HepG2 (cell line): ENCODE measurements at regions not wholly inside any gene's neighbourhood (a gene's known extent, or its start where the extent isn't known, plus 50 kb on each side); places are given as distances from the start of the nearest gene placed in this dataset.

Experiments
- HMG20B ChIP-seq: conservative IDR thresholded peaks from 2 replicates; pipeline ENCODE4 v1.6.1; 2016; ENCODE audit warnings: missing genetic modification reagents, missing compliant biosample characterization
- HNRNPLL ChIP-seq: fragments of 200-400 bp; formaldehyde crosslinking; IDR thresholded peaks from 2 replicates; pipeline ENCODE4 v1.6.1; 2017; ENCODE audit warnings: mild to moderate bottlenecking, low read depth, low read length; ENCODE audit not compliant: poor library complexity, severe bottlenecking
- PHF20 ChIP-seq: sonication (generic); formaldehyde crosslinking; IDR thresholded peaks from 2 replicates; pipeline ENCODE4 v1.5.0; 2020; ENCODE audit warnings: mild to moderate bottlenecking, missing genetic modification reagents
- RFX5 ChIP-seq: IDR thresholded peaks from 2 replicates; pipeline ENCODE4 v1.6.1; 2011; ENCODE audit warnings: low read depth, low read length, improper control_type of control experiment
- ZKSCAN1 ChIP-seq: fragments of 150-350 bp; IDR thresholded peaks from 2 replicates; pipeline ENCODE4 v1.6.1; 2014; ENCODE audit warnings: low read length
- ZNF121 ChIP-seq: sonication (generic); formaldehyde crosslinking; IDR thresholded peaks from 2 replicates; pipeline ENCODE4 v1.5.0; 2020; ENCODE audit warnings: mild to moderate bottlenecking, missing genetic modification reagents
- ZNF274 ChIP-seq: sonication (generic); formaldehyde crosslinking; IDR thresholded peaks from 2 replicates; pipeline ENCODE4 v1.5.1; 2020; ENCODE audit warnings: mild to moderate bottlenecking, missing genetic modification reagents
- ZNF326 ChIP-seq: sonication (generic); formaldehyde crosslinking; IDR thresholded peaks from 2 replicates; pipeline ENCODE4 v1.4.0; 2020; ENCODE audit warnings: missing genetic modification reagents, borderline replicate concordance
- TF ChIP-seq, protein P1 (sequence below): sonication (generic); formaldehyde crosslinking; IDR thresholded peaks from 2 replicates; pipeline ENCODE4 v1.4.0; 2020; ENCODE audit warnings: missing genetic modification reagents
- TF ChIP-seq, protein P2 (sequence below): sonication (generic); formaldehyde crosslinking; IDR thresholded peaks from 2 replicates; pipeline ENCODE4 v1.5.0; 2020; ENCODE audit warnings: mild to moderate bottlenecking, missing genetic modification reagents, moderate library complexity

DNA sequence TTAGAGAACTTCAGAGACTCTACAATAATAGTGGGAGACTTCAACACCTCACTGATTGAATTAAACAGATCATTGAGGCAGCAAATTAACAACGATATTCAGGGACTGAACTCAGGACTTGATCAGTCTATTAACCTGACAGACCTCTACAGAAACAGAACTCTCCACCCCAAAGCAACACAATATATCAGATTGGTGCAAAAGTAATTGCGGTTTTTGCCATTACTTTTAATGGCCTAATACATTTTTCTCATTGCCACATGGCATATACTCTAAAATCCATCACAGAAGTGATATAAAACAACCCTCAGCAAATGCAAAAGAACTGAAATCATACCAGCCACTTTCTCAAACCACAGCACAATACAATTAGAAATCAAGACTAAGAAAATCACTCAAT, 298.1 kb upstream of the SGO1 start:
- TF ChIP-seq ZNF326 (CRISPR knock-in tag) (no peak), ZKSCAN1 (no peak), PHF20 (no peak), ZNF274 (CRISPR knock-in tag) (no peak), ZNF121 (CRISPR knock-in tag) (no peak), HNRNPLL (no peak), HMG20B (CRISPR knock-in tag) (no peak), RFX5 (no peak)
- TF ChIP-seq, protein P1, sequence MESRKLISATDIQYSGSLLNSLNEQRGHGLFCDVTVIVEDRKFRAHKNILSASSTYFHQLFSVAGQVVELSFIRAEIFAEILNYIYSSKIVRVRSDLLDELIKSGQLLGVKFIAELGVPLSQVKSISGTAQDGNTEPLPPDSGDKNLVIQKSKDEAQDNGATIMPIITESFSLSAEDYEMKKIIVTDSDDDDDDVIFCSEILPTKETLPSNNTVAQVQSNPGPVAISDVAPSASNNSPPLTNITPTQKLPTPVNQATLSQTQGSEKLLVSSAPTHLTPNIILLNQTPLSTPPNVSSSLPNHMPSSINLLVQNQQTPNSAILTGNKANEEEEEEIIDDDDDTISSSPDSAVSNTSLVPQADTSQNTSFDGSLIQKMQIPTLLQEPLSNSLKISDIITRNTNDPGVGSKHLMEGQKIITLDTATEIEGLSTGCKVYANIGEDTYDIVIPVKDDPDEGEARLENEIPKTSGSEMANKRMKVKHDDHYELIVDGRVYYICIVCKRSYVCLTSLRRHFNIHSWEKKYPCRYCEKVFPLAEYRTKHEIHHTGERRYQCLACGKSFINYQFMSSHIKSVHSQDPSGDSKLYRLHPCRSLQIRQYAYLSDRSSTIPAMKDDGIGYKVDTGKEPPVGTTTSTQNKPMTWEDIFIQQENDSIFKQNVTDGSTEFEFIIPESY (CRISPR knock-in tag) = no peak
- TF ChIP-seq, protein P2, sequence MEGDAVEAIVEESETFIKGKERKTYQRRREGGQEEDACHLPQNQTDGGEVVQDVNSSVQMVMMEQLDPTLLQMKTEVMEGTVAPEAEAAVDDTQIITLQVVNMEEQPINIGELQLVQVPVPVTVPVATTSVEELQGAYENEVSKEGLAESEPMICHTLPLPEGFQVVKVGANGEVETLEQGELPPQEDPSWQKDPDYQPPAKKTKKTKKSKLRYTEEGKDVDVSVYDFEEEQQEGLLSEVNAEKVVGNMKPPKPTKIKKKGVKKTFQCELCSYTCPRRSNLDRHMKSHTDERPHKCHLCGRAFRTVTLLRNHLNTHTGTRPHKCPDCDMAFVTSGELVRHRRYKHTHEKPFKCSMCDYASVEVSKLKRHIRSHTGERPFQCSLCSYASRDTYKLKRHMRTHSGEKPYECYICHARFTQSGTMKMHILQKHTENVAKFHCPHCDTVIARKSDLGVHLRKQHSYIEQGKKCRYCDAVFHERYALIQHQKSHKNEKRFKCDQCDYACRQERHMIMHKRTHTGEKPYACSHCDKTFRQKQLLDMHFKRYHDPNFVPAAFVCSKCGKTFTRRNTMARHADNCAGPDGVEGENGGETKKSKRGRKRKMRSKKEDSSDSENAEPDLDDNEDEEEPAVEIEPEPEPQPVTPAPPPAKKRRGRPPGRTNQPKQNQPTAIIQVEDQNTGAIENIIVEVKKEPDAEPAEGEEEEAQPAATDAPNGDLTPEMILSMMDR (CRISPR knock-in tag) = no peak
